GM12873 (cell line): ENCODE measurements at regions not wholly inside any gene's neighbourhood (a gene's known extent, or its start where the extent isn't known, plus 50 kb on each side); places are given as distances from the start of the nearest gene placed in this dataset.

Experiments used
- TF ChIP-seq, protein P1 (sequence below): IDR thresholded peaks from 2 replicates; pipeline ENCODE4 v1.5.1; 2012; ENCODE audit warnings: low read depth, mild to moderate bottlenecking, moderate library complexity, low read length, control low read depth; ENCODE audit not compliant: insufficient read depth; ENCODE audit errors: missing control alignments

DNA sequence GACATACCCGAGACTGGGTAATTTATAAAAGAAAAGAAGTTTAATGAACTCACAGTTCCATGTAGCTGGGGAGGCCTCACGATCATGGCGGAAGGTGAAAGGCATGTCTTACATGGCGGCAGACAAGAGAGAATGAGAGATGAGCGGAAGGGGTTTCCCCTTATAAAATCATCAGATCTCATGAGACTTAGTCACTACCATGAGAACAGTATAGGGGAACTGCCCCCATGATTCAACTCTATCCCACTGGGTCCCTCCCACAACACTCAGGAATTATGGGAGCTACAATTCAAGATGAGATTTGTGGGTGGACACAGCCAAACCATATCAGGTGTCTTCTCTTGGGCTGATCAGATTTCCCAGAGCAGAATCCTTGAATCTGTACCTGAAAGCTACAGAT is 617.3 kb upstream of the ID2 start:
- TF ChIP-seq, protein P1, sequence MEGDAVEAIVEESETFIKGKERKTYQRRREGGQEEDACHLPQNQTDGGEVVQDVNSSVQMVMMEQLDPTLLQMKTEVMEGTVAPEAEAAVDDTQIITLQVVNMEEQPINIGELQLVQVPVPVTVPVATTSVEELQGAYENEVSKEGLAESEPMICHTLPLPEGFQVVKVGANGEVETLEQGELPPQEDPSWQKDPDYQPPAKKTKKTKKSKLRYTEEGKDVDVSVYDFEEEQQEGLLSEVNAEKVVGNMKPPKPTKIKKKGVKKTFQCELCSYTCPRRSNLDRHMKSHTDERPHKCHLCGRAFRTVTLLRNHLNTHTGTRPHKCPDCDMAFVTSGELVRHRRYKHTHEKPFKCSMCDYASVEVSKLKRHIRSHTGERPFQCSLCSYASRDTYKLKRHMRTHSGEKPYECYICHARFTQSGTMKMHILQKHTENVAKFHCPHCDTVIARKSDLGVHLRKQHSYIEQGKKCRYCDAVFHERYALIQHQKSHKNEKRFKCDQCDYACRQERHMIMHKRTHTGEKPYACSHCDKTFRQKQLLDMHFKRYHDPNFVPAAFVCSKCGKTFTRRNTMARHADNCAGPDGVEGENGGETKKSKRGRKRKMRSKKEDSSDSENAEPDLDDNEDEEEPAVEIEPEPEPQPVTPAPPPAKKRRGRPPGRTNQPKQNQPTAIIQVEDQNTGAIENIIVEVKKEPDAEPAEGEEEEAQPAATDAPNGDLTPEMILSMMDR = no peak

DNA sequence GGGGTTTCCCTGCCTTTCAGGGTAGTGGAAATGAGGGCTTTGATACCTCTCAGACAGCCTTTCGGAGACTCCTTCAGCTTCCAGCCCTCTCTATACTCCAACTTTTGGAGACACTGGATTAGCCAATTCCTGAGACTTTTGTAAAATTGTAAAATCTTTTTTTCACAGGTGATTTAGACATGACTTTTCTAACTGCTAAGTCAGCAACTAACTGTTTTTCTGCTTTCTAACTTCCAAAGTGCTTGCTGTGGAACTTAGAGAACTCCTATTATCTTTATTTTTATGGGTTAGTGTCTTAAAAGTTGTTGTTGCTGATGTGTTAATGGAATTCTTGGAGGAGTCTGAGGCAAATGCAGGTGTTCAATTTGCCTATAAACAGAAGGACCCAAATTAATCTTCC is 616.7 kb upstream of the ID2 start:
- TF ChIP-seq, protein P1 = no peak

DNA sequence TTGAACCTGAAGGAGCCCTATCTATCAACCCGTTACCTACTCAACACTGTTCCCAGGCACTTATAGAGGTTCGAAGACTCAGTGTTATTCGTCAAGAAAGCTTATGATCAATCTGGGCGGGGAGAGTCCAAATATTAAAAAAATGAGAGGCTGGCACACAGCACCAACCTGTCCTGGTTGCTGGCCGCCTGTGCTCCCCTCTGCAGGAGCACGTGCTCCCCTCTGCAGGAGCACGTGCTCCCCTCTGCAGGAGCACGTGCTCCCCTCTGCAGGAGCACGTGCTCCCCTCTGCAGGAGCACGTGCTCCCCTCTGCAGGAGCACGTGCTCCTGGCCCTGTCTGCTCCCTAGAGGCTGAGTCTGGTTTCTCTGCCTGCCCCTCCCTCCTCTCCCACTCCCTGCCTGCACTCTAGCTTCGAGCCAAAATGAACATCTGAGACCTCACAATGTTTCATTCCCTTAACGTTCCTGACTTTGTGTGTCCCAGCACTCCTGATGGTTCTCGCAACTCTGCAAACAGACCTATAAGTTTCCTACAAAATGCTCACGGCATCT is 614.0 kb upstream of the ID2 start:
- TF ChIP-seq, protein P1 = no peak

DNA sequence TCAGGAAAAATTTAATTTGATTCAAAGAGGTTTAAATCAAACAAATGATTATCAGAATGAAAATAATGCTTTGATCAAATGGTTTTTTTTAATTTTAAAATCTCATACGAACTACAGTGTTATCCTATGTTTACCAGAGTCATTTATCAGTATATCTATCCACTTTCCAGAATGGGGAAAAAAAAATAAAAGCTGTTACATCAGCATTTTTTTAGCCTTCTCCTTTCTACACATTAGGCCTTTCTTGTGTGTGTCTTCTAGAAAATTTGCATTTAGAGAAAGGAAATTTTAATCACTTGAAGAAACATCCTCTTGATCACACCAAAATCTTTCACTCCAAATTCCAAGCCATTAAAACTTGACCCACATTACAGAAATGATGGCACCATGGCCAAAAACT is 608.9 kb upstream of the ID2 start:
- TF ChIP-seq, protein P1 = no peak

DNA sequence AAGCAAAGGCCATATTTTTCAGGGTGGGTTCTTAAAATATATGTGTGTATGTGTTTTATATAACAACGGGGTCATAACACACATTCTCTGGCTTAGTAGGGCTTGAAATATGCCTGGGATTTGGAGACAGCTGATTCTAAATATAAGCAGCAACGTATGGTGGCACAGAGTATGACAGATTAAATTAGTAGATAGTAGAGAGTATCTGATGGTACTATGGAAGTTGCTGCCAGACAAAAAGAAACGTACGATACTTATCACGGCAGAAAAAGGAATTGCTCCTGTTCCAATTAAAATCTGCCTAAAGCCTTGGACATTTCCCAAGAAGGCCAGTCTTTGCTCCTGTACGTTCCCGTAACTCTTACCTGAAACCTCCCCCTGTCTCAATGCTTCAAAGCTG is 607.9 kb upstream of the ID2 start:
- TF ChIP-seq, protein P1 = no peak

DNA sequence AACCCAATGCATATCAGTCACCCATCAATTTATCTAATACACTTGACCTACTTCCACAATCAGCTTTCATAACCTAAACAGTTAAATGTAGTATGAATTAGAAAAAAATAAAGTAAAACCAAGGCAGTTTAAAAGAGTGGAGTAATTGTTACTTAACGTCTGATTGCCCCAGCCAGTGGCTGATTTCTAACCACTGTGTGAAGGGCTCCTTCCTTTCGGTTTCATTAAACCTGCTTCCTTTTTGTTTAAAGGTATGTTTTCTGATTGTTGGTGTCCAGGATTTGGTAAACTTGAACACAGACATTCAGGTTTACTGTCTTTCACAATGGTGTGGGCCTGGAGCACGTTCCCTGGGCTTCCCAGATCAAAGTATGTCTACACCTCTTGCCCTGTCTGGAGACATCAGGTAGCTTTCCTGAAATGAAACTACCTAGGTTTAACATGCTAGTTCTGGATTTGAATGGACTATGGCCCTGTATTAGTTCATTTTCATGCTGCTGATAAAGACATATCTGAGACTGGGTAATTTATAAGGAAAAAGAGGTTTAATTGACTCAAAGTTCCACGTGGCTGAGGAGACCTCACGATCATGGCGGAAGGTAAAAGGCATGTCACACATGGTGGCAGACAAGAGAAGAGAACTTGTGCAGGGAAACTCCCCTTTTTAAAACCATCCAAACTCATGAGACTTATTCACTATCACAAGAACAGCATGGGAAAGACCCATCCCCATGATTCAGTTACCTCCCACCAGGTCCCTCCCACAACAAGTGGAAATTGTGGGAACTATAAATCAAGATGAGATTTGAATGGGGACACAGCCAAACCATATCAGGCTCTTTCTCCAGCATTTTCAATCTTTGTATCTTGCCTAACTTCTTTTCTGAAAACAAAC is 605.2 kb upstream of the ID2 start:
- TF ChIP-seq, protein P1 = no peak

DNA sequence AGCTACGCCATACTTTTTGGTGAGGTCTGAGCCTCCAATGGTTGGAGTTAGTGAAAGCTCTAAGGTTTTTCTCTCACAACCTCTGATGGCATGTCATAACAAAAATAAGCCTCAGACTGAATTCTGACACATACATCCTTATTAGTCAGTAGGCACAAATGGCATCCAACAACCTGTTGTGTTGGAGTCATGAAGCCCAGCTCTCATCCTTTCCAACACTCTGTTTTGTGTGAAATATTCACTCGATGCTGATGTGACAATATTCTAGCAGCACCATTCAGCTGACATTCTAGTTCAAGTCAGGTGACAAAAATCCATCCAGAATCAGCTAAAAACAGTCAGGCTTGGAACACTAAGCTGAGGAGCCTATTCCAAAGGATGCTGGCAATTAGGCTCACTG is 603.2 kb upstream of the ID2 start:
- TF ChIP-seq, protein P1 = no peak
